ENCODE measurements at regions not wholly inside any gene's neighbourhood (a gene's known extent, or its start where the extent isn't known, plus 50 kb on each side); places are given as distances from the start of the nearest gene placed in this dataset.

DNA sequence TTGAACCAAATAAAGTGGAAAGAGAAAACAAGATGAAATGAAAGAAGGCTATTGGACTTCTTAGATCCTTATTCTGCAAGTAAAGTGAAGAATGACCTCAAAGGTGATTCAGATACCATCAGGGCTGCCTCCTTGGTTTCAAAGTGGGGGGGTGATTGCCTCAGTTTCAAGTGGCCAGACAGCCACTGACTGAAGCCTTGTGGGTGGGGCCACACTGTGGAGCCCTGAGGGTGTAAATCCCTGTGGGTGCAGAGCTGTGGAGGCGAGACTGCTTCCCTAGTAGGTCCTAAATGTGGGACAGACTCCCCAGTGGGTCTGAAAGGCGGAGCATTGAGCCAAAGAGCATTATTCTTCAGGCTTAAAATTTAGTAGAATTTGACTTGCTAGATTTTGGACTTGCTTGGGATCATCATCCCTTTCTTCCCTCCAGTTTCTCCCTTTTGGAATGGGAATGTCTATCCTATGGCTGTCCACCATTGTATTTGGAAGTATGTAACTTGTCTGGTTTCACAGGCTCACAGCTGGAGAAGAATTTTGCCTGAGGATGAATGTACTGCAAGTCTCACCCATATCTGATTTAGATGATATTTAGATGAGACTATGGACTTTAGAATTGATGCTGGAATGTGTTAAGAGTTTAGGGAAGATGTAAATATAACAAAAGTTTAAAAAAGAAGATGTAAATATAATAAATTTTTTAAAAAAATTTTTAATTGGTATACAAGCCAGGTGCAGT, 71.6 kb upstream of the SOX13 start:
- TF ChIP-seq MAX (IDR thresholded peaks at IDR 0.05; ENCODE audit: low read depth, low read length) (no peak), POLR2A (IDR thresholded peaks at IDR 0.05; ENCODE audit: extremely low read depth, insufficient read length) (no peak)
- TF ChIP-seq, protein P1, sequence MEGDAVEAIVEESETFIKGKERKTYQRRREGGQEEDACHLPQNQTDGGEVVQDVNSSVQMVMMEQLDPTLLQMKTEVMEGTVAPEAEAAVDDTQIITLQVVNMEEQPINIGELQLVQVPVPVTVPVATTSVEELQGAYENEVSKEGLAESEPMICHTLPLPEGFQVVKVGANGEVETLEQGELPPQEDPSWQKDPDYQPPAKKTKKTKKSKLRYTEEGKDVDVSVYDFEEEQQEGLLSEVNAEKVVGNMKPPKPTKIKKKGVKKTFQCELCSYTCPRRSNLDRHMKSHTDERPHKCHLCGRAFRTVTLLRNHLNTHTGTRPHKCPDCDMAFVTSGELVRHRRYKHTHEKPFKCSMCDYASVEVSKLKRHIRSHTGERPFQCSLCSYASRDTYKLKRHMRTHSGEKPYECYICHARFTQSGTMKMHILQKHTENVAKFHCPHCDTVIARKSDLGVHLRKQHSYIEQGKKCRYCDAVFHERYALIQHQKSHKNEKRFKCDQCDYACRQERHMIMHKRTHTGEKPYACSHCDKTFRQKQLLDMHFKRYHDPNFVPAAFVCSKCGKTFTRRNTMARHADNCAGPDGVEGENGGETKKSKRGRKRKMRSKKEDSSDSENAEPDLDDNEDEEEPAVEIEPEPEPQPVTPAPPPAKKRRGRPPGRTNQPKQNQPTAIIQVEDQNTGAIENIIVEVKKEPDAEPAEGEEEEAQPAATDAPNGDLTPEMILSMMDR (IDR thresholded peaks at IDR 0.05; ENCODE audit: low read depth, low read length), result no peak
